ENCODE measurements at regions not wholly inside any gene's neighbourhood (a gene's known extent, or its start where the extent isn't known, plus 50 kb on each side); places are given as distances from the start of the nearest gene placed in this dataset.
A peak's percentile ranks its signal among the peaks of the same experiment; 100 is the strongest.

GRCh38 chr6:91243436-91243835 lies 656.6 kb upstream of the MAP3K7 start:
- Histone ChIP-seq H3K27ac (ENCODE audit: low read length) (no peak overlapping the region), H4K20me1 (ENCODE audit: insufficient read depth, low read length) (no peaks in the 10 kb centered on the region), H3K4me2 (ENCODE audit: low read length) (no peak overlapping the region), H3K9ac (ENCODE audit: low read length) (no peak overlapping the region), H3K79me2 (ENCODE audit: low read length) (no peaks in the 10 kb centered on the region), H3K4me1 (ENCODE audit: low read length) (peaks cover 34% of the 10 kb centered on the region), H2AFZ (ENCODE audit: low read depth, low read length) (no peak overlapping the region), H3K4me3 (ENCODE audit: low read length) (no peak overlapping the region), H3K36me3 (replicated peaks; ENCODE audit: low read depth, low read length) (no peaks in the 10 kb centered on the region), H3K27me3 (ENCODE audit: low read depth, low read length) (no peaks in the 10 kb centered on the region), H3K9me3 (ENCODE audit: insufficient read depth, low read length) (no peaks in the 10 kb centered on the region)
- TF ChIP-seq CTCF (IDR thresholded peaks at IDR 0.05; ENCODE audit: low read depth, low read length) (no peak), EZH2phosphoT487 (IDR thresholded peaks at IDR 0.05; ENCODE audit: low read depth) (no peak)

GRCh38 chr6:91242614-91242949 lies 655.7 kb upstream of the MAP3K7 start:
- Histone ChIP-seq H4K20me1 (ENCODE audit: insufficient read depth, low read length) (no peaks in the 10 kb centered on the region), H3K9me3 (ENCODE audit: insufficient read depth, low read length) (no peaks in the 10 kb centered on the region), H3K4me2 (ENCODE audit: low read length) (no peak overlapping the region), H3K9ac (ENCODE audit: low read length) (no peak overlapping the region), H3K36me3 (replicated peaks; ENCODE audit: low read depth, low read length) (no peaks in the 10 kb centered on the region), H3K27me3 (ENCODE audit: low read depth, low read length) (no peaks in the 10 kb centered on the region), H3K4me1 (ENCODE audit: low read length) (peaks cover 34% of the 10 kb centered on the region), H2AFZ (ENCODE audit: low read depth, low read length) (no peak overlapping the region), H3K4me3 (ENCODE audit: low read length) (no peak overlapping the region), H3K79me2 (ENCODE audit: low read length) (no peaks in the 10 kb centered on the region), H3K27ac (ENCODE audit: low read length) (no peak overlapping the region)
- TF ChIP-seq CTCF (IDR thresholded peaks at IDR 0.05; ENCODE audit: low read depth, low read length) (no peak), EZH2phosphoT487 (IDR thresholded peaks at IDR 0.05; ENCODE audit: low read depth) (no peak)

GRCh38 chr6:91241946-91242613 lies 655.2 kb upstream of the MAP3K7 start:
- H2AFZ ChIP-seq (ENCODE audit: low read depth, low read length), result no peak overlapping the region
- peak overlapping the region; percentile 17; the same call in 1 of the 2 replicates for H3K9ac ChIP-seq (ENCODE audit: low read length)
- H4K20me1 ChIP-seq (ENCODE audit: insufficient read depth, low read length), result no peaks in the 10 kb centered on the region
- peak overlapping the region; percentile 45 for H3K4me3 ChIP-seq (ENCODE audit: low read length)
- H3K9me3 ChIP-seq (ENCODE audit: insufficient read depth, low read length), result no peaks in the 10 kb centered on the region
- H3K4me1 ChIP-seq (ENCODE audit: low read length), result peaks cover 34% of the 10 kb centered on the region
- H3K36me3 ChIP-seq (replicated peaks; ENCODE audit: low read depth, low read length), result no peaks in the 10 kb centered on the region
- TF ChIP-seq EZH2phosphoT487 (IDR thresholded peaks at IDR 0.05; ENCODE audit: low read depth), result no peak
- TF ChIP-seq CTCF (IDR thresholded peaks at IDR 0.05; ENCODE audit: low read depth, low read length), result no peak
- no peaks in the 10 kb centered on the region for H3K79me2 ChIP-seq (ENCODE audit: low read length)
- peak overlapping the region; percentile 79 for H3K27ac ChIP-seq (ENCODE audit: low read length)
- H3K4me2 ChIP-seq (ENCODE audit: low read length), result peak overlapping the region; percentile 70
- H3K27me3 ChIP-seq (ENCODE audit: low read depth, low read length), result no peaks in the 10 kb centered on the region

- no peaks in the 10 kb centered on the region for H3K9me3 ChIP-seq (ENCODE audit: insufficient read depth, low read length)
- H3K9ac ChIP-seq (ENCODE audit: low read length), result peak overlapping the region; percentile 17; the same call in 1 of the 2 replicates
- peak overlapping the region; percentile 45 for H3K4me3 ChIP-seq (ENCODE audit: low read length)
- H3K27me3 ChIP-seq (ENCODE audit: low read depth, low read length), result no peaks in the 10 kb centered on the region
- H4K20me1 ChIP-seq (ENCODE audit: insufficient read depth, low read length), result no peaks in the 10 kb centered on the region
- no peaks in the 10 kb centered on the region for H3K79me2 ChIP-seq (ENCODE audit: low read length)
- H3K4me2 ChIP-seq (ENCODE audit: low read length), result peak overlapping the region; percentile 70
- H2AFZ ChIP-seq (ENCODE audit: low read depth, low read length), result no peak overlapping the region
- no peak for TF ChIP-seq EZH2phosphoT487 (IDR thresholded peaks at IDR 0.05; ENCODE audit: low read depth)
- no peak for TF ChIP-seq CTCF (IDR thresholded peaks at IDR 0.05; ENCODE audit: low read depth, low read length)
- no peaks in the 10 kb centered on the region for H3K36me3 ChIP-seq (replicated peaks; ENCODE audit: low read depth, low read length)
- H3K27ac ChIP-seq (ENCODE audit: low read length), result peak overlapping the region; percentile 79
- H3K4me1 ChIP-seq (ENCODE audit: low read length), result peaks cover 34% of the 10 kb centered on the region
These were observed 654.2 kb upstream of the MAP3K7 start for GRCh38 chr6:91240878-91241603.

Measured in OCI-LY3 (cell line).